ENCODE measurements at regions not wholly inside any gene's neighbourhood (a gene's known extent, or its start where the extent isn't known, plus 50 kb on each side); places are given as distances from the start of the nearest gene placed in this dataset.

GRCh38 chr5:13244151-13244550 is 700.3 kb downstream of the DNAH5 start:
- H4K8ac ChIP-seq (ENCODE audit: extremely low read depth, insufficient read depth, low read length): no peak overlapping the region
- H3K9ac ChIP-seq (replicated peaks in 1 of 4; ENCODE audit: extremely low read depth in 1 of 4, low read depth in 3 of 4, low read length in 3 of 4): no peak overlapping the region
- no peak overlapping the region for H3K23ac ChIP-seq (ENCODE audit: insufficient read length)
- no peak overlapping the region for H3K4ac ChIP-seq (replicated peaks; ENCODE audit: insufficient read length, low read depth, low read length)
- H2BK5ac ChIP-seq (ENCODE audit: low read depth, low read length): no peak overlapping the region
- H3K36me3 ChIP-seq (ENCODE audit: control insufficient read depth in 2 of 4, insufficient read depth in 4 of 4, low read length in 3 of 4): peaks cover 0 to 9% (median 0%) of the 10 kb centered on the region in 4 experiments; a peak in 3 of 8 replicates
- peaks cover 0 to 3% (median 1%) of the 10 kb centered on the region in 4 experiments; a peak in 3 of 7 replicates for H3K4me1 ChIP-seq (replicated peaks in 1 of 4; ENCODE audit: control insufficient read depth in 3 of 4, insufficient read depth in 4 of 4, low read length in 3 of 4)
- no peaks in the 10 kb centered on the region for H3K79me1 ChIP-seq (ENCODE audit: low read depth, low read length)
- no peaks in the 10 kb centered on the region for H3K79me2 ChIP-seq (ENCODE audit: control insufficient read depth in 1 of 2, insufficient read depth in 2 of 2, low read length in 2 of 2)
- no peaks in the 10 kb centered on the region for H3K27me3 ChIP-seq (replicated peaks in 1 of 4; ENCODE audit: control insufficient read depth in 3 of 4, extremely low read depth in 1 of 4, insufficient read depth in 3 of 4, low read length in 3 of 4)
- no peak overlapping the region for H2AK5ac ChIP-seq (ENCODE audit: low read depth, low read length)
- H2BK15ac ChIP-seq (ENCODE audit: low read length): no peak overlapping the region
- TF ChIP-seq SAP30 (IDR thresholded peaks at IDR 0.05; ENCODE audit: insufficient read depth, insufficient replicate concordance, low read length) (no peak), RNF2 (IDR thresholded peaks at IDR 0.05; ENCODE audit: borderline replicate concordance, low read depth, low read length, missing control alignments, poor library complexity, severe bottlenecking) (no peak), JUN (IDR thresholded peaks at IDR 0.05; ENCODE audit: low read depth, low read length) (no peak), RAD21 (IDR thresholded peaks at IDR 0.05 in 1 of 2, conservative IDR thresholded peaks at IDR 0.05 in 1 of 2; ENCODE audit: low read depth in 2 of 2, low read length in 2 of 2) (no peak), RXRA (IDR thresholded peaks at IDR 0.05; ENCODE audit: insufficient read depth, low read depth, low read length) (no peak), TCF12 (IDR thresholded peaks at IDR 0.05; ENCODE audit: low read depth, low read length) (no peak), RFX5 (IDR thresholded peaks at IDR 0.05; ENCODE audit: borderline replicate concordance, low read depth, low read length) (no peak), CBX8 (IDR thresholded peaks at IDR 0.05; ENCODE audit: borderline replicate concordance, low read depth, low read length) (no peak), CREB1 (IDR thresholded peaks at IDR 0.05) (no peak), FOSL1 (IDR thresholded peaks at IDR 0.05; ENCODE audit: insufficient read depth, low read depth, low read length) (no peak), HDAC6 (IDR thresholded peaks at IDR 0.05; ENCODE audit: low read depth, low read length) (no peak)
- no peak overlapping the region for H3K4me2 ChIP-seq (ENCODE audit: insufficient read depth in 1 of 2, low read depth in 2 of 2, low read length in 2 of 2)
- H2AFZ ChIP-seq (ENCODE audit: low read length): no peak overlapping the region
- DNase-seq (ENCODE audit: low read depth in 1 of 2, low spot score in 2 of 2): no peak
- H3K23me2 ChIP-seq (ENCODE audit: low read depth, low read length): no peaks in the 10 kb centered on the region
- peaks cover 15 to 17% of the 10 kb centered on the region in 2 experiments for H3K9me3 ChIP-seq (ENCODE audit: insufficient read depth in 2 of 2, low read depth in 1 of 2, low read length in 1 of 2)
- H2BK12ac ChIP-seq (ENCODE audit: low read depth, low read length): no peak overlapping the region
- no peak overlapping the region for H3K18ac ChIP-seq (ENCODE audit: extremely low read depth, low read length)
- ChIA-PET POLR2A (ENCODE audit: partially characterized antibody) (interaction anchor here (0.6 kb wide), 1 partner anchor 139 kb away, joined by 3 read pairs; no protein-coding TSS in a partner anchor), CTCF (ENCODE audit: partially characterized antibody) (interaction anchor here (1.0 to 2.3 kb wide), 2 partner anchors 19 to 235 kb away, joined by 3 to 7 read pairs; no protein-coding TSS in a partner anchor)
- WGBS, 2 experiments (ENCODE audit: extremely low coverage in 1 of 2, insufficient coverage in 1 of 2, insufficient read length in 1 of 2, insufficient replicate concordance in 2 of 2, low coverage in 1 of 2, low lambda C conversion rate in 2 of 2, missing lambda C conversion rate in 1 of 2): 89% methylated on average over 12 of the region's 20 CpGs; no CpG with 5 or more reads in 1 of the 2 experiments
- no peak overlapping the region for H3K14ac ChIP-seq (ENCODE audit: insufficient read length)
- H4K5ac ChIP-seq (ENCODE audit: insufficient read length, low read depth, low read length): no peak overlapping the region
- no peak for FAIRE-seq
- no peak overlapping the region for H2BK120ac ChIP-seq (replicated peaks; ENCODE audit: low read depth, low read length)
- no peaks in the 10 kb centered on the region for H4K20me1 ChIP-seq (replicated peaks in 1 of 2; ENCODE audit: control insufficient read depth in 1 of 2, insufficient read depth in 2 of 2, low read length in 2 of 2)
- H4K91ac ChIP-seq (replicated peaks; ENCODE audit: insufficient read length, low read length): no peak overlapping the region
- H2BK20ac ChIP-seq (ENCODE audit: low read length): no peak overlapping the region
- no peak overlapping the region for H3K56ac ChIP-seq (replicated peaks; ENCODE audit: insufficient read length, low read depth, low read length)
- H3K27ac ChIP-seq (ENCODE audit: low read depth, low read length): no peak overlapping the region
- H3K4me3 ChIP-seq (ENCODE audit: extremely low read depth in 1 of 4, insufficient read depth in 2 of 4, low read depth in 3 of 4, low read length in 4 of 4): no peak overlapping the region

Measured in H1 (cell line).